UCSD-AML1 (cell line): ENCODE measurements at regions not wholly inside any gene's neighbourhood (a gene's known extent, or its start where the extent isn't known, plus 50 kb on each side); places are given as distances from the start of the nearest gene placed in this dataset.

Experiments
- DNase-seq: peaks from one replicate; lab custom pipeline; 2025; ENCODE audit not compliant: unreplicated experiment; lab: John Stamatoyannopoulos, UW

GRCh38 chr2:181332044-181332605 lies 125.1 kb upstream of the ITGA4 start:
- DNase-seq: no peak

GRCh38 chr2:181334158-181334826 lies 122.9 kb upstream of the ITGA4 start:
- DNase-seq: no peak

DNA sequence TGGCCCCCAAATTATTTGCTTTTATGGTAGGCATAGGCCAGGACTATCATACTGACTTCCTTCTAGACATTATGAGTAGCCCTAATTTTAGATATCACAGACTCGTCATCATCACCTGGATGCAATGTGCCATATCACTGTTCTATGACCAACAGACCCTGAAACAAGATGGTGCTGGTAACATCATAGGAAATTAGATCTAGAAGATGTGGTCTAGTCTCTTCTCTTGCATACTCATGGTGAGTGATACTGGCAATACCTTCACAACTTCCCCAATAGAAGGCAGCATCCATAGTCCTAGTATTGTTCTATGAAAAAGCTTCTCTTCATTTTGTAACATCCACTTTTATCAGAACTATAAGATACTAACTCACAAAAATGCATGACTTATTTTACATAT lies 116.3 kb upstream of the ITGA4 start:
- DNase-seq: no peak

GRCh38 chr2:181341855-181342600 lies 115.2 kb upstream of the ITGA4 start:
- no peak for DNase-seq

GRCh38 chr2:181348107-181348837 lies 108.9 kb upstream of the ITGA4 start:
- DNase-seq: no peak

GRCh38 chr2:181352158-181352557 lies 105.0 kb upstream of the ITGA4 start:
- DNase-seq: no peak

GRCh38 chr2:181354626-181355025 lies 102.6 kb upstream of the ITGA4 start:
- no peak for DNase-seq

DNA sequence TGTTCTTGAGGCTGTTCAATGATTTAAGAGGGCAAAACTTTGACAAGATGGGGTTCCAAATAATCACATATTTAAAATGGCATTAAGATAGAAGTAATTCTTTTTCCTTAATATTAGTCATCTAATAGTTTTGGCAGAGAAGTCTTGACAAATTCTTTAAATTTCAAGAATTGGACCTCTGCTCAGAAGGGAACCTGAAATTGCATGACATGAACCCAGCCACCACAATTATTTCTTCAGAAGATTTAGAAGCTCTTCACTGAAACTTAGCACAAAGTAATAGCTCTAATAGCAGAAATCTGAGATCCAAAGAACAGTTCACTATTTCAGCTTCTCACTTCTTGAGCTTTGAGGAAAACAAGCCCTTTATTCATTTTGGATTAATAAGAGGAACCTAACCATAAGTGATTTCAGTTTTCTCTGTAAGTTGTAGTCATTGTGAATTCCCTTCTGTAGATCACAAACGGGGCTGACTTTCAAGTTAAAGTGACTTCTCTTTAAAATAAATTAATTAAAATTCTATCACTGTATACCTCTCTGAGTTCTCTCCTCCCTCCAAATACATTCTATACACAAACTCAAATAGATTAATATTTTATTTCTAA lies 100.6 kb upstream of the ITGA4 start:
- no peak for DNase-seq

- DNase-seq: no peak
Observed at GRCh38 chr2:181357979-181358378, 99.2 kb upstream of the ITGA4 start.

GRCh38 chr2:181362561-181362960 lies 94.6 kb upstream of the ITGA4 start:
- no peak for DNase-seq

DNA sequence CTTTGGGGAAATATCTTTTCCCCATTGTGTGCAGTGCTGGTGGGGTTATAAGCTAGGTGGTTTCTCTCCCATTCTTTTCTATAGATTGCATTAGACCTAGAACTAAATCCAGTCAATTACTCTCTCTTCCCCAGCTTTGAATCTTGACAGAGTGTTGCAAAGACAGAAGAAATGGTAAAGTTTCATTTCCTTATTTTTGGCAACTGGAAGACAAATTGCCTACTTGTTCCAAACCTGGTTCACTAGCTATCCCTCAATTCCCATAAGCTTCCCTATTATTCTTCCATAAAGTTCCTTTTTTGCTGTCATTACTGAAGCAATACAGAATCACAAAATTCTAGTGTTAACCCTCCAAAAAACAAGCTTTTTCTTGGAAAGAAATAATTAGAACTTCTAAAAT lies 94.0 kb upstream of the ITGA4 start:
- DNase-seq: no peak

GRCh38 chr2:181364492-181365170 lies 92.6 kb upstream of the ITGA4 start:
- no peak for DNase-seq

DNA sequence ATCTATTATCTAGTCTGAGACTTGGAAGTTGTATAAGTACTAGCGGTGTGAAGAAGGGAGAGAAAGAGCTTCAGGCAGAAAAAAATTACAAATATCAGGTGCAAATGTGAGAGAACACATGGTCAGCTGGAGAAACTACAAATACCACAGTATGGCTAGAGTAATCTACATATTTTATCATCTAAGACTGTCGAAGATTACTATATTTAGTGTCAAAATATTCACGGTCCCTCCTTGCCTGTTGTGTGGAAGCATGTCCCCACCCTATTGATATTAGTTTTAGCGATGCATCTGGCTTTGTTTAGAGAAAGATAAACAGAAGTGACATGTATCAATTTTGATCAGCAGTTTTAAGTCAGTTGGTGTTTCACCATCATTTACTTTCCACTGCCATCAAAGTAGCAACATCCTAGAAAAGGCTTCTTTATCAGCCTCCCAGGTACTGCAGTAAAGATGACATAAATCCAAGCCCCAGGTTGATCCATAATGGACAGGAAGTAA lies 90.5 kb upstream of the ITGA4 start:
- no peak for DNase-seq

GRCh38 chr2:181367411-181367810 lies 89.8 kb upstream of the ITGA4 start:
- DNase-seq: no peak

GRCh38 chr2:181367906-181368435 lies 89.2 kb upstream of the ITGA4 start:
- DNase-seq: no peak

GRCh38 chr2:181370126-181370525 lies 87.1 kb upstream of the ITGA4 start:
- DNase-seq: no peak

DNA sequence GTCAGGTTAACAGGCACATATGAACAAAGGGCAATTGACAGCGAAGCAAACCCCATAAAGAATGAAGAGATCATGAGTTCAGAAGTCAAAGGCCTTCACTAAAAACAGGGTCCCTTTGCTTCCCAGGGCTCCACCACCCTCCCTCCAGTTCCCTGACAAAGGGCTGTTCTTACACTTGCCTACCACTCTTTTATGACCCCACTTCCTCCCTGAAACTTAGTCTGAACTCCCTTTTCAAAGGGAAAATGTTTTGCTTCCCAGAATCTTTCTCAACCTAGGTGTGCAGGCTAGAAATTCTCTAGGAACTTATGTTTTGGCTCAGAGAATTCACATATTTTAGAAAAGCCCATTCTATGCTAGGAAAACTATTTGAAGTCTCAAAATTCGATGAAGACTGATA lies 86.0 kb upstream of the ITGA4 start:
- DNase-seq: no peak

- DNase-seq: no peak
Observed at GRCh38 chr2:181371782-181372645, 85.2 kb upstream of the ITGA4 start.

GRCh38 chr2:181372646-181373040 lies 84.5 kb upstream of the ITGA4 start:
- no peak for DNase-seq
